ENCODE measurements at regions not wholly inside any gene's neighbourhood (a gene's known extent, or its start where the extent isn't known, plus 50 kb on each side); places are given as distances from the start of the nearest gene placed in this dataset.

DNA sequence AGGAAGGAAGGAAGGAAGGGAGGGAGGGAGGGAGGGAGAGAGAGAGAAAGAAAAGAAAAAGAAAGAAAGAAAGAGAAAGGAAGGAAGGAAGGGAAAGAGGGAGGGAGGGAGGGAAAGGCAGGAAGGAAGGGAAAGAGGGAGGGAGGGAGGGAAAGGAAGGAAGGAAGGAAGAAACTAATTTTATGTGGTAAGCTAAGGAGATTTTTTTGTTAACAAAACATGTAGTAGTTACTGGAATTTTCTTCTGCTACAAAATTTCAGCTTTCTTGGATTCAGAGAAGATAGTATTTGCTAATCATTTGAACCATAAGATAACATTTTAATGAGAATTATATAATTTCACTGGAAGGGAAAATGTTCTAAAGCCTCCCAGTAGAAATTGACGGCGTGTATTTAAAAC lies 437.8 kb upstream of the DCN start:
- TF ChIP-seq, protein P1, sequence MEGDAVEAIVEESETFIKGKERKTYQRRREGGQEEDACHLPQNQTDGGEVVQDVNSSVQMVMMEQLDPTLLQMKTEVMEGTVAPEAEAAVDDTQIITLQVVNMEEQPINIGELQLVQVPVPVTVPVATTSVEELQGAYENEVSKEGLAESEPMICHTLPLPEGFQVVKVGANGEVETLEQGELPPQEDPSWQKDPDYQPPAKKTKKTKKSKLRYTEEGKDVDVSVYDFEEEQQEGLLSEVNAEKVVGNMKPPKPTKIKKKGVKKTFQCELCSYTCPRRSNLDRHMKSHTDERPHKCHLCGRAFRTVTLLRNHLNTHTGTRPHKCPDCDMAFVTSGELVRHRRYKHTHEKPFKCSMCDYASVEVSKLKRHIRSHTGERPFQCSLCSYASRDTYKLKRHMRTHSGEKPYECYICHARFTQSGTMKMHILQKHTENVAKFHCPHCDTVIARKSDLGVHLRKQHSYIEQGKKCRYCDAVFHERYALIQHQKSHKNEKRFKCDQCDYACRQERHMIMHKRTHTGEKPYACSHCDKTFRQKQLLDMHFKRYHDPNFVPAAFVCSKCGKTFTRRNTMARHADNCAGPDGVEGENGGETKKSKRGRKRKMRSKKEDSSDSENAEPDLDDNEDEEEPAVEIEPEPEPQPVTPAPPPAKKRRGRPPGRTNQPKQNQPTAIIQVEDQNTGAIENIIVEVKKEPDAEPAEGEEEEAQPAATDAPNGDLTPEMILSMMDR (IDR thresholded peaks at IDR 0.05), result no peak
- no peak for TF ChIP-seq POLR2A (IDR thresholded peaks at IDR 0.05)
- TF ChIP-seq POLR2AphosphoS5 (IDR thresholded peaks at IDR 0.05), result no peak

Measured in sigmoid colon (tissue), 4 donors.